ENCODE measurements at regions not wholly inside any gene's neighbourhood (a gene's known extent, or its start where the extent isn't known, plus 50 kb on each side); places are given as distances from the start of the nearest gene placed in this dataset.

DNA sequence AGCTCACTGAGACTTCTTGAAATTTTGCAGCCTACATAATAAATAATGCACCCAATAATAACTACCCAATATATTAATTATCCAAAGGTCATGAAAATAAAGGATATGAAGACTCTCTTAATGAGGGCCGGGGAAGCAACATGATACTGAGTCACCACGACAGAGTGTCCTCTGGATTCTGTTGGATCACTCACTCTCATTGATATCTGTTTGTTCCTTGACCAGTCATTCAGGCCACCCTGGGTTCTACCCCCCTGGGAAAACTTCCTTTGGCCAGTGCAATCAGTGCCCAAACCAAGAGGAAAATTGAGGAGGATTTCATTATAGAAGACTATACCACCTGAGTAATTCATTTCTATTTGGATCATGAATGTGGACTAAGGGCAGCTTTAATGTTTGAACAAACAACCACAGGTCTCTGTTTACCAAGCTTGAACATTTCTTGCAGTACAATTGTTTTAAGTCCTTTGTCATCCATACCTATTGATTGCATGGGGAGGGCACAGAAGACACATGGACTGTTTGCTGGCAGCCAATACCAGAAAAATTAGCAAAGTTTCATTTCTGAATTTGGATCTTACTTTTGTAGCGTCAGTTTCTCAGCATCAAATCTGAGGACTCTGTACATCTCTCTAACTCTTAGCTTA, 137.2 kb upstream of the FGGY start:
- no peak for DNase-seq (ENCODE audit: extremely low read depth in 1 of 2, low read depth in 1 of 2)

DNA sequence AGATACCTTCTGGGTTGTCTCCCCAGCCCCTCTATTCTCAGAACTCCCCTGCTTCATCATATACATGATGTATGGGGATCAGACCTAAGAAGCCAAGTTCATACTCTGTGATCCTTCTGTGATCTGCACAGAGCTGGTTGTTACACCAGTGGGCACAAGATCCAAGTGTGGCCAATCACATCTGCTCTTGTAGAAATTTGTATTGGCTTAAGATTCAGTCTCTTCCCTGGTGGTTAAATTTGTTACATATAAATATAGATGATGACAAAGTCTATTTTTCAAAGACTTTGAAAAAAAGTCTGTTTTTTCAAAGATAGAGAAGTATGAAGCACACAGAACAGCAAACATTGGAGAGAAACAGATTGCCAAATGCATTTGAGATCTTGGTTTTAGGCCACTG, 135.8 kb upstream of the FGGY start:
- DNase-seq (ENCODE audit: extremely low read depth in 1 of 2, low read depth in 1 of 2): no peak

DNA sequence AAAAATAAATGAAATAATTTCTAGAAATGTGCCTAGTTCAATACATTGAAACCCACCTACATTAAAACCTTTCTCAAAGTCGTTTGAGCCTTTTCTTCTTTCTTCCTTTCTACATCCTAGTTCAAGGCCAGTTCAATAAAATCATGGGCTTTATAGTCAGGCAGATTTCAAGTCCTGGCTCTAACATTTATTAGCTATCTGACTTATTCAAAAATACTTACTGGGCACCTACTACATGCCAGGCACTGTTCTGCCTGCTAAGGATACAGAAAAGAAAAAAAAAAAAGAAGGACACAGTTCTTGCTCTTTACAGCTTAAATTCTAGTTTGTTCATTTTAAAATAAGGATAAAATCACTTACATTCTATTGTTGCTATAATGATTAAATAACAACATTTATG, 134.2 kb upstream of the FGGY start:
- no peak for DNase-seq (ENCODE audit: extremely low read depth in 1 of 2, low read depth in 1 of 2)

DNA sequence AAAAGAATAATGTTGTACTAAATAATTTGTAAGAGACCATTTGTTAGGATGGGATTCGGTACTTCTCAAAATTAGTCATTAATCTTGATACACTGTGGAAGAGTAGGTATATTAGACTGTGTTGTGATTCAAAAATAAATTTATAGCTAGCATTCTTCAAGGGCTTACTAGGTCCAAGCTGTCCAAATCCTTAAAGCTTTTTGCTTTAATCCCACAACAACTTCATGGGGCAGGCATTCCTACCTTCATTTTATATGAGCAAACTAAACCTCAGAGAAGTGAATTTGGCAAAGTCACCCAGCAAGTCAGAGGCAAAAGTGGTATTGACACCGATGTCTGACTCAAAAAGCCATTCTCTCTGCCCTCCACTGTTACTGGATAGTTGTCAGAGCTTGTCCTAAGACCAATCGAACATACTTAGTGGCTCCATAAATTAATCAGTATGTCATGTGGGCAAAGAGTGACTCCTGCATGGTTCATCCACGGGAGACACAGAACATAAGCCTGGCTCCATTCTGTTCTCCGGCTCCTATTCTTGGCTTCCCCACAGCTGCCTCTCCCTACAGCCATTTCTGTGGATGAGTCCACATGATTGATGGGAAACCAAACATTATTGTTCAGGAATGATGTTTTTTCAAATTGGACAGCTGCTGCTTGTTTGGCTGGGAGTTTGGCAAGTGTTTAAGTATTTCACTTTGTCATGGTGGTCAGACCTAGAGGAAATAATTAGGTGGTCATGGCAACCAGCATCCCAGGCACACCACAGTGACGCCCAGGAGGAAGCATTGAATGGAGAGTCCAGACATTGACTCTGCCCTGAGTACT, 133.4 kb upstream of the FGGY start:
- DNase-seq (ENCODE audit: extremely low read depth in 1 of 2, low read depth in 1 of 2): no peak

DNA sequence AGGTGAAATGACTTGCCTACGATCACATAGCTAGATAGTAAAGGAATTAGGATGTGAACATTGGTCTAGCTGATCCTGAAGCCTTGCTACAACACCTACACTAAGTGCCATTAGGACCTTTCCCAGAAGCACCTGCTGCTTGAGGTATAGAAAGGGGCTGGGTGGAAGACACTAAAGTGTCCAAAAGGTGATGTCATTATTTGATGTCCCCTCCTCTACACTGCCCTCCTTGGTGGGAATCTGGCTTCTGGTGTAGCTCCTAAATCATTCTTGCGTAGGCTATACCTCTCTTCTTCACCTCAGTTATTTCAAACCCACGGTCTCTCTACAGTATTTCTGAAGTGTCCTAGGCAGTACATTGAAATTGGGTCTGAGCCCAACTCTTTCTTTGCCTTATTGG, 132.5 kb upstream of the FGGY start:
- no peak for DNase-seq (ENCODE audit: extremely low read depth in 1 of 2, low read depth in 1 of 2)

DNA sequence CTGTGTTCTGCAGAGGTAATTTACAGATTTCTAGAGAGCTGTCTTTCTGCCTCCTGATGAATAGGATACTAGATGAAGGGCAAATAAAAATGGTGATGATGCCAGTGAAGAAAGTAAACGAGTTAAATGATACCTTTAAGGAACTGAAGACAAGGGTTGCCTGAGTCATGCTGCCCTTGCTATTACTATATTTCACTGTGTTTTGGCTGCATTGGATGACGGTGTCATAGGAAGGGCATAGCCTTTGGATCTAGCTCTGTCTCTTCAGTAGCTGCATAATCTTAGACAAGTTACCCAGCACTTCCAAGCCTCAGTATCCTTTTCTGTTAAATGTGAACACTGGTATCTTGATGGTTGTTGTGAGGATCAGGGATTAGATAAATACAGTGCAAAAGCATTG, 131.5 kb upstream of the FGGY start:
- DNase-seq (ENCODE audit: extremely low read depth in 1 of 2, low read depth in 1 of 2): no peak

DNA sequence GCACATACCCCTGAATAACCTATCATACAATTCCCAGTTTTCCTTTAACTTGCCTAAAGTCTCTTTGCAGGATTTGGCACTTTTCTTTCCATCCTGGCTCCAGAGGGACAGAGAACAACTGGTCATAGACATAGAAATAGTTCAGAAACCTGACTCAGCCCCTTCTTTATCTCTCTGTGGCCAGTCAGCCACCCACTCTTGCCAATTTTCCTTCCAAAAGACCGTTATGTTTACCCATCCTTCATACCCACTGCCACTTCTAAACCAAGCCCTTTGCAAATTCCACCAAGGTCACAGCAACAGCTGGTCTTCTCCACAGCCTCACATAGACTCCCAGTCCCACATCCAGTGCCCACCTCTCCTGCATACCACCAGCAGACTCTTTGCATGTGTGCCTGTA, 127.2 kb upstream of the FGGY start:
- DNase-seq (ENCODE audit: extremely low read depth in 1 of 2, low read depth in 1 of 2): no peak

DNA sequence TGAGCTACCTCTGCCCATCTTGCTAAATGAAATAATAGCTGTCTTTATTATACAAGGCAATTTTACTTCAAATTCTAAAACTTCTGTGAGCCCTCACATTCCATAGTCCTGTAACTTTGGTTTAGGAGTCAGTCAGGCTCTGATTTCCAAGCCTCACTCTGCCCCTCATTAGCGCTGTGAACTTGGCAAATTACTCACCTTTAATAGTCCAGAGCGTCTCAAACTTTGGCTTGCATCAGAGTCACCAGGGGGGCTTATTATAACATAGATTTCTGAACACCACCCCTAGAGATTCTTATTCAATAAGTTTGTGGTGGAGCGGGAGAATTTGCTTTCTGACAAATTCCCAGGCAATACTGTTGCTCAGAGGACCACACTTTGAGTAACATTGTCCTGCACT, 126.2 kb upstream of the FGGY start:
- no peak for DNase-seq (ENCODE audit: extremely low read depth in 1 of 2, low read depth in 1 of 2)

DNA sequence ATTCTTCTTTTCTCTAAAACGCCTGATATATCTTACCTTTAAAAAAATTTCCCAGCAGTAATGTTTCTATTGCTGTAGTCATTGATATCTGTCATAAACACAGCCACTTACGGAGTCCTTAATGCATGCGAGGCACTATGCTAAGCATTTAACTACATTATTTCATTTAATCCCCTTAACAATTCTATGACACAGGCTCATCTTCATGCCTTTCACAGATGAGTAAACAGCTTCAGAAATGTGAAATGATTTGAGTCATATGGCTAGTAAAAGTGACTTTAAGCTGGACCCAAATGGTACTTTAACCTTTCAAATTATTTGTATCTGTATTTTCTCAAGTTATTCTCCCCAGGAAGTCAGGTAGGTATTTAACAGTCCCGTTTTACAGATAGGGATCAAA, 125.1 kb upstream of the FGGY start:
- no peak for DNase-seq (ENCODE audit: extremely low read depth in 1 of 2, low read depth in 1 of 2)

DNA sequence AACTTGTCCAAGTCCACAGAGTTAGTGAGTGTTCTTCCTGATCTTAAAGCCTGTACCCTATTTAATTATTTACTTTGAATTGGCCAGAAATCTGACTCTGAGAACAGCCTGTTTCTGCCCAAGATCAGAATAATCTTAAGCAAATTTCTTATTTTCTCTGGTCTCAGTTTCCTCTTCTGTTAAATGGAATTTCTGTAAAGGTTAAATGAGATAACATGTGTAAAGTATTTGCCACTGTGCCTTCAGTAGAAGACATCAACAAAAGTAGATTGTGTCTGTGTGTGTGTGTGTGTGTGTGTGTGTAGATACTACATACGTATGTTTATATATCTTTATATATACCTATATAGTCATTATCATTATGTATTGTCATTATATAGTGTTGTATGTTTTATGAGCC, 124.2 kb upstream of the FGGY start:
- DNase-seq (ENCODE audit: extremely low read depth in 1 of 2, low read depth in 1 of 2): no peak

DNA sequence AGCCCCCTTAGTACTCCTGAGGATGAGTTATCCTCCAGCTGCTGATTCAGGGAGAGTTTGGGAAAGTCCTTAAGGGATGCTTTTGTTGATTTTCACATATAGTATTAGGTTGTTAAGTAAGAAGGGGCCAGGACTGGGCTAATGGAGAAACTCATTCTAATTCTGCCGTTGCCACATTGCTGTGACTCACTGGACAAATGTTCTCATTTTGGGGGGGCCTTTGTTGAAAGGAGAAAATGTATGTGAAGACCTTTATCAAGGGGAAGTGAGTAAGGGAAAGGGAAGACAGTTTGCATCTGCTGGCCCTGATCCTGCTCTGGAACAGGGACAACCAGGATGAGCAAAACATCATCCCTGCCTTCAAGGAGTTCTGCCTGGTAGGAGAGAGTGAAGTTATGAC, 123.2 kb upstream of the FGGY start:
- DNase-seq (ENCODE audit: extremely low read depth in 1 of 2, low read depth in 1 of 2): no peak

DNA sequence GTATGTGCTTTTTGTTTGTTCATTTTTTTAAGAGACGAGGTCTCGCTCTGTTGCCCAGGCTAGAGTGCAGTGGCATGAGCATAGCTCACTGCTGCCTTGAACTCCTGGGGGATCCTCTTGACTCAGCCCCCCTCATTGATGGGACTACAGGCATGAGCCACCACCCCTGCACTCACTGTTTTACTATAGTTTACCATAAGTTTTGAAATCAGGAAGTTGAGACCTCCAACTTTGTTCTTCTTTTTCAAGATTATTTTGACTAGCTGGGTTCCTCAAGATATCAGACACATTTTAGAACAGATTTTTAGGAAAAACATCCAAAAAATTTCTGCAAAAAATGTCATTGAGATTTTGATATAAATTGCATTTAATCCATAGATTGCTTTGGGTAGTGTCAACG, 120.4 kb upstream of the FGGY start:
- no peak for DNase-seq (ENCODE audit: extremely low read depth in 1 of 2, low read depth in 1 of 2)

DNA sequence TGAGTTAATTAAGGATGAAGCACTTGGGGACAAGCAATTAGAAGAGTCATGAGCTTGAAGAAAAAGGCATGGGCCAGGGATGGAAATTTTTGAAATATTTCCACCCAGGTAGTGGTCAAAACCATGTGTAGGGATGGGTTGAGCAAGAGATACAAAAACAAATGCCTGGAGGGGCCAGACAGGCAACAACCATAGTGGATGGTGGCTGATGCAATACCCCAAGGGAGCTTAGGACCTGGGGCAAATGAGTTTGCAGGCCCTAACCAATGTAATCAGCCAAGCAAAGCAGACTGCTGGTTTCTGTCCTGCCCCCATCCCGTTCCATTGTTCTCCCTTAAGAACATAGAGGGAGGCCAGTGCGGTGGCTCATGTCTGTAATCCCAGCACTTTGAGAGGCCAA, 119.1 kb upstream of the FGGY start:
- DNase-seq (ENCODE audit: extremely low read depth in 1 of 2, low read depth in 1 of 2): no peak

DNA sequence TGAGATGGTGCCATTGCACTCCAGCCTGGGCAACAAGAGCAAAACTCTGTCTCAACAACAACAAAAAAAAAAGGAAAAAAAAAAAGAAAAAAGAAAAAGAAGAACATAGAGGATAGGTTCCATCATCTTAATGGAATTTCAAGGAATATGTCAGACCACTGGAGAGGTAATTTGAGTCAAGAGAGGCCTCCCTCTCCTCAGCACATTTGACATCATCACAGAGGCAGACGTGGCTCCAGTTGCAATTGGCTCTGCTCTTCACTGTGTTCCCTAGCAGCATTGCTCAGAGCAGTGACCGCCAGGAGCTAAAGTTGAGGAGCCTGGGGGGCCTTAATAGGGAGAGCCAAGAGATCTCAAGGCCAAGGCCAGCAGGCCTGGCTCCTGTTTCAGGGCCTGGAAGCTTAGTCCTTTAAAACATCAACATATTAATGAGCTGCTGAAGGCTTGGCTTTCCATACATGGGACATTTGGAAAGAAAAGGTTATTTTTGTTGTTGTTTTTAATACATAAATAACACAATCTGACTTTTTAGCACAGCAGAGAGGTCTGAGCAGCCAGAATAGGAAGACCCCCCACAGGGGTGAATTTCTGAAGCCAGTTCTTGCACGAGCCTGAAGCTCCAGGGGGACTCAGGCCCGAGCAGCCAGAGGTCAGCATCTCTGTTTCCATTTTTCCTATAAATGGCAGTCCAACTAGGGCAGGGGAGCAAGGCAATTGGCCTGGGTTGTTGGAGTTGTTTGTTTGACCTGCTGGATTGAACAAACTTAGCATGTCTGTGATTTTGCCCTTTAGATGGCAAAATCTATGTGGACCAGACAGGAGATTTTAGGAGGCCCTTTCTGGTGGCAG, 118.3 kb upstream of the FGGY start:
- DNase-seq (ENCODE audit: extremely low read depth in 1 of 2, low read depth in 1 of 2): no peak

DNA sequence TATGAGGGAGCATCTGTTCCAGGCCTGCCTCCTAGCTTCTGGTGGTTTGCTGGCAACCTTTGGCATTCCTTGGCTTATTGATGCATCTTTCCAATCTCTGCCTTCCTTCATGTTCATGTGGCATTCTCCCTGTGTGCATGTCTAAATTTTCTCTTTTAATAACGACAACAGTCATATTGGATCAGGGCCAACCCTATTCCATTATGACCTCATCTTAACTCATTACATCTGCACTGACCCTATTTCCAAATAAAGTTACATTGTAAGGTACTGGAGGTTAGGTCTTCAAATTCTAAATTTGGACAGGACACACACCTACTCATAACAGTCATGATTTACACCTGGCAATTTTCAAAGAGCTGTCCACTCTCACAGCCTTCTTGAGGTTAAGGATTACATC, 117.2 kb upstream of the FGGY start:
- DNase-seq (ENCODE audit: extremely low read depth in 1 of 2, low read depth in 1 of 2): no peak

DNA sequence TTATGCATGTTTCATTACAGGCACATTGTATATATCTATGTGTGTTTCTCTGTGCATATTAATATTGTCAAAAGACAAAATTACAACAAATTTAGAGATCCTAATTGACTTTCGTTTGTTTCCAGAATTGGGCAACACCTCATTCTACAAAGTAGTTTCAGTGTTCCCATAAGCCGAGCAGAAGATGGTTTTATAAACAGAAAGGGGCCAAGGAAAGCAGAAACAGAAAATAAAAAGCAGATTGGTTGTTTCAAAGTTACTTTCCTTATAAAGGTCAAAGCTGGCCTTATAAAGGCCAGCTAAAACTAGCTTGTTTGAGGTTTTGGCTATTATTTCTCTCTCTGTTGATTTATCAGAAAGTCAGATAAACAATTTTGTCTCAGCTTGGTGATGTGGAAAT, 116.2 kb upstream of the FGGY start:
- no peak for DNase-seq (ENCODE audit: extremely low read depth in 1 of 2, low read depth in 1 of 2)

DNA sequence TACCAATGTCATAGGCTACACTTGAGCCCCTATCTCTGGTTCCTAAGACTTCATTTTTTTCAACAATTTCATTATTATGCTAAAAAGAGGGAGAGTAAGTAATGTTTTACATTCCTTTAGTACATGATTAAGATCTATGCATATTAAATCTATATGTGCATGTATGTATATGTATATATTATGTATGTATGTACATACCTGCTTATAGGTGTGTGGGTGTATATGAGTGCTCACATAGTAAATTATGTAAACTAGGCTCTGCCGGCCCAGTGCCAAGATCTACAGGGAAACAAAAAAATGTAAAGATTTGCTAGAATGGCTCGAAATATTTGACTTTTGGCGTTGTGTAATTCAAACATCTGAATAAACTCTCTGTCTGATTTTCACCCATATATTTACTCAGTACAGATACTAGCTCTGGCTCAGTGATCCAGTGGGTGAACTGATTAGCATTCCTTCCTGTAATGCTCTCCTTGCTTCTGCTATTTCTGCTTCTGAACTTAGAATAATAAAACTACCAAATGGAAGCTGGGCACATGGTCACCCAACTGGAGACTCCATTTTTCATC, 113.1 kb upstream of the FGGY start:
- no peak for DNase-seq (ENCODE audit: extremely low read depth in 1 of 2, low read depth in 1 of 2)

DNA sequence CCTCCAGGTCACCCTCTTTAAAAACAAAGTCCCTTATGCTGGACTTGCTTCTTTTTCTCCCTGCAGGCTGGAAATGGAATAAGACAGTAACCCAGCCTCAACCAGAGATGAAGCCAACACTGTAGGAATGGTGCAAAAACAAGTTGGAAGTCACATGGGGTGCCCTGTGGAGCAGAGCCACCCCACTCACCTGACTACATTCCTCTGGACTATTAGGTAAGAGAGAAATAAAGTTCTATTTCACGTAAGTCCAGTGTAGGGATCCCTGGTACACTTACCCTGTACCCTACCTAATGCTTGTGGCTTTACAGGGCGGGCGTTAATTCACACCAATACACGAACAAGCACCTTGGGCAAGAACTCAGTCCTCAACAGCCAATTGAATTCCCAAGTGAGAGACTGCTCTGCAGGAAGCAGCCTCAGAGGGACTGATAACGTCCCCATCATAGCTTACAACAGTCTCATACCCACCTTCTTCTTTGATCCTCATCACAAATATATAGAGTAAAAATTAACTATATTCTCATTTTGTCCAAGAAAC, 112.5 kb upstream of the FGGY start:
- DNase-seq (ENCODE audit: extremely low read depth in 1 of 2, low read depth in 1 of 2): no peak

DNA sequence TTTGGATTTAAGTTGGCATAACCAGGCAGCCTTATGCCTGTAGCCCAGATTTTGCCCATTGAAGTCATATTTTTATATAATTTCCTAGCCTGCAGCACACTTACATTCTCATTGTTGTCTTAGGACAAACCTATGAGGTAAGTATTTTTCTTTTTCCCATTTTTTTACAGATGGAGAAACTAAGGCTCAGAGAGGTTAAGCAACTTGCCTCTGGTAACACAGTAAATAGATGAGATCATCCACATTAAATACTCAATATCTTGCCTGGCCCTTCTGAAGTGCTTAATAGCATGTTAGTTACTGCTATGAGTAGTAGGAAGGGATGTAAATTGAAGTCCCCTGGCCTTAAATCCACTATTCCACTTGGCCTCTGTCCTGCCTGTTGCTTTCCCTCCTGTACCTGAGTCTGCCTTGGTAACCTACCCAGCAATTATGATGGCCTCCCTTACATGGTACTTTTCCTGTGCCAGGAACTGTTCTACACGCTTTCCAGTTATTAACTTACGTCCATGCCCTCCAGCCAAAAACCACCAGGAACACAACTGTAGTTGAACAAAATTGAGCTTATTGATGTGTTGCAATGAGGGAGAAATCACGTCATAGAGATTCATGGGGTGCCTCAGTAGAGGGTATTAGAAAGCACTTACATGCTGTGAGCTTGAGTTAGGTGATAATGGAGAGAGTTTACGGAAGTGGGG, 111.6 kb upstream of the FGGY start:
- DNase-seq (ENCODE audit: extremely low read depth in 1 of 2, low read depth in 1 of 2): no peak

DNA sequence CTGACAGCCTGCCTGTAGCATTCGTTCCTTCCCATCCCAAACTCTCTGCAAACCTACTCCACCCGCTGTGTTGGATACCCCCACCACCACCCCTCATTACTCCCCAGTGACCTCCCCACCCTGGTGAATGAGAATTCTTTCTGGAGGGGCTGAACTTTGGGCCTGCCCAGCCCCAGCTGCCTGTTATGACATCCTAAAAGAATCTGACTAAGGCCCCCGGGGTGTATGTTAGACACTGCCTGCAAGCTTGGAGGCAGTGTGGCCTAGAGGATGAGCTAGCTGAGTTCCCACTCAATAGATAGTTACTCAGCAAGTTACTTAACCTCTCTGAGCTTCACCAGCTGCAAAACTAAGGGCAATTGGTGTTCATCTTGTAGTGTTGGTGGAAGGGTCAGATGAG, 110.2 kb upstream of the FGGY start:
- DNase-seq (ENCODE audit: extremely low read depth in 1 of 2, low read depth in 1 of 2): no peak

Measured in activated CD8-positive, alpha-beta memory T cell treated with anti-CD3 and anti-CD28 coated beads for 1 hour (primary cell).